ENCODE measurements at regions not wholly inside any gene's neighbourhood (a gene's known extent, or its start where the extent isn't known, plus 50 kb on each side); places are given as distances from the start of the nearest gene placed in this dataset.

GRCh38 chr16:86367291-86368072 is 142.8 kb upstream of the FOXF1 start:
- intact Hi-C loops (cut with micrococcal nuclease), result no loop called here
- Histone ChIP-seq H3K27me3 (ENCODE audit: insufficient read depth, low read length) (no peaks in the 10 kb centered on the region), H3K4me1 (ENCODE audit: control insufficient read depth in 1 of 2, insufficient read depth in 2 of 2, low read length in 2 of 2) (peaks cover 0 to 7% of the 10 kb centered on the region in 2 experiments; a peak in 2 of 4 replicates), H3K9me3 (ENCODE audit: control insufficient read depth in 1 of 2, insufficient read depth in 1 of 2, low read depth in 1 of 2, low read length in 2 of 2) (no peaks in the 10 kb centered on the region), H3K79me2 (ENCODE audit: insufficient read depth, low read length) (no peaks in the 10 kb centered on the region), H3K9ac (ENCODE audit: low read length) (no peak overlapping the region), H3K9me2 (ENCODE audit: insufficient read depth) (no peaks in the 10 kb centered on the region), H3K4me2 (ENCODE audit: low read length) (no peak overlapping the region), H3K27ac (ENCODE audit: low read depth, low read length) (no peak overlapping the region), H4K20me1 (ENCODE audit: insufficient read depth) (no peaks in the 10 kb centered on the region), H2AFZ (ENCODE audit: low read depth, low read length, poor library complexity, severe bottlenecking) (no peak overlapping the region), H3K4me3 (replicated peaks in 1 of 2; ENCODE audit: low read depth in 1 of 2, low read length in 2 of 2) (no peak overlapping the region), H3K36me3 (ENCODE audit: control insufficient read depth in 1 of 2, insufficient read depth in 2 of 2, low read length in 2 of 2) (no peaks in the 10 kb centered on the region)
- RAD21 ChIA-PET (ENCODE audit: low non-redundant PET in 1 of 2, low total read pairs in 2 of 2, uncharacterized antibody in 2 of 2, unreplicated experiment in 2 of 2), result no interaction called here
- DNase-seq (ENCODE audit: low read depth, low spot score) (no peak), ATAC-seq (no peak)
- CTCF ChIA-PET, result no interaction called here
- no TSS peak for BruUV-seq (replicated peaks)
- TF ChIP-seq, protein P1, sequence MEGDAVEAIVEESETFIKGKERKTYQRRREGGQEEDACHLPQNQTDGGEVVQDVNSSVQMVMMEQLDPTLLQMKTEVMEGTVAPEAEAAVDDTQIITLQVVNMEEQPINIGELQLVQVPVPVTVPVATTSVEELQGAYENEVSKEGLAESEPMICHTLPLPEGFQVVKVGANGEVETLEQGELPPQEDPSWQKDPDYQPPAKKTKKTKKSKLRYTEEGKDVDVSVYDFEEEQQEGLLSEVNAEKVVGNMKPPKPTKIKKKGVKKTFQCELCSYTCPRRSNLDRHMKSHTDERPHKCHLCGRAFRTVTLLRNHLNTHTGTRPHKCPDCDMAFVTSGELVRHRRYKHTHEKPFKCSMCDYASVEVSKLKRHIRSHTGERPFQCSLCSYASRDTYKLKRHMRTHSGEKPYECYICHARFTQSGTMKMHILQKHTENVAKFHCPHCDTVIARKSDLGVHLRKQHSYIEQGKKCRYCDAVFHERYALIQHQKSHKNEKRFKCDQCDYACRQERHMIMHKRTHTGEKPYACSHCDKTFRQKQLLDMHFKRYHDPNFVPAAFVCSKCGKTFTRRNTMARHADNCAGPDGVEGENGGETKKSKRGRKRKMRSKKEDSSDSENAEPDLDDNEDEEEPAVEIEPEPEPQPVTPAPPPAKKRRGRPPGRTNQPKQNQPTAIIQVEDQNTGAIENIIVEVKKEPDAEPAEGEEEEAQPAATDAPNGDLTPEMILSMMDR (IDR thresholded peaks at IDR 0.05 in 2 of 3, conservative IDR thresholded peaks at IDR 0.05 in 1 of 3; ENCODE audit: borderline replicate concordance in 1 of 3, insufficient read depth in 1 of 3, low read depth in 2 of 3, low read length in 2 of 3), result no peak
- TF ChIP-seq SRF (IDR thresholded peaks at IDR 0.05; ENCODE audit: low read depth), result no peak
- no peak for TF ChIP-seq SIN3A (IDR thresholded peaks at IDR 0.05; ENCODE audit: low read depth)
- TF ChIP-seq CBX3 (IDR thresholded peaks at IDR 0.05; ENCODE audit: low read depth), result no peak
- no peak for TF ChIP-seq POLR2AphosphoS5 (IDR thresholded peaks at IDR 0.05; ENCODE audit: low read depth, low read length)
- TF ChIP-seq POLR2A (IDR thresholded peaks at IDR 0.05; ENCODE audit: borderline replicate concordance, extremely low read depth, insufficient read depth, insufficient read length), result no peak
- TF ChIP-seq SP1 (IDR thresholded peaks at IDR 0.05; ENCODE audit: low read depth), result no peak
- no peak for TF ChIP-seq TCF7L2 (IDR thresholded peaks at IDR 0.05; ENCODE audit: borderline replicate concordance, extremely low read depth, insufficient read depth, insufficient read length)
- TF ChIP-seq YY1 (IDR thresholded peaks at IDR 0.05; ENCODE audit: extremely low read depth, insufficient replicate concordance, low read depth, low read length), result no peak
- TF ChIP-seq FOSL1 (IDR thresholded peaks at IDR 0.05; ENCODE audit: low read depth), result no peak
- TF ChIP-seq ZNF274 (IDR thresholded peaks at IDR 0.05; ENCODE audit: low read depth, low read length), result no peak
- no peak for TF ChIP-seq EZH2phosphoT487 (IDR thresholded peaks at IDR 0.05; ENCODE audit: borderline replicate concordance)
- TF ChIP-seq REST (IDR thresholded peaks at IDR 0.05; ENCODE audit: low read depth), result no peak
- no peak for TF ChIP-seq ATF3 (IDR thresholded peaks at IDR 0.05)
- TF ChIP-seq EZH2 (IDR thresholded peaks at IDR 0.05), result no peak
- no peak for TF ChIP-seq ZFX (IDR thresholded peaks at IDR 0.05)
- TF ChIP-seq ELF1 (IDR thresholded peaks at IDR 0.05; ENCODE audit: borderline replicate concordance, low read depth), result no peak
- TF ChIP-seq CEBPB (IDR thresholded peaks at IDR 0.05; ENCODE audit: low read depth), result no peak
- TF ChIP-seq, protein P2, sequence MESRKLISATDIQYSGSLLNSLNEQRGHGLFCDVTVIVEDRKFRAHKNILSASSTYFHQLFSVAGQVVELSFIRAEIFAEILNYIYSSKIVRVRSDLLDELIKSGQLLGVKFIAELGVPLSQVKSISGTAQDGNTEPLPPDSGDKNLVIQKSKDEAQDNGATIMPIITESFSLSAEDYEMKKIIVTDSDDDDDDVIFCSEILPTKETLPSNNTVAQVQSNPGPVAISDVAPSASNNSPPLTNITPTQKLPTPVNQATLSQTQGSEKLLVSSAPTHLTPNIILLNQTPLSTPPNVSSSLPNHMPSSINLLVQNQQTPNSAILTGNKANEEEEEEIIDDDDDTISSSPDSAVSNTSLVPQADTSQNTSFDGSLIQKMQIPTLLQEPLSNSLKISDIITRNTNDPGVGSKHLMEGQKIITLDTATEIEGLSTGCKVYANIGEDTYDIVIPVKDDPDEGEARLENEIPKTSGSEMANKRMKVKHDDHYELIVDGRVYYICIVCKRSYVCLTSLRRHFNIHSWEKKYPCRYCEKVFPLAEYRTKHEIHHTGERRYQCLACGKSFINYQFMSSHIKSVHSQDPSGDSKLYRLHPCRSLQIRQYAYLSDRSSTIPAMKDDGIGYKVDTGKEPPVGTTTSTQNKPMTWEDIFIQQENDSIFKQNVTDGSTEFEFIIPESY (IDR thresholded peaks at IDR 0.05; ENCODE audit: extremely low read depth, insufficient replicate concordance, low read length), result no peak
- POLR2A ChIA-PET, result no interaction called here
